Suppressor macrophage treated with lipopolysaccharide for 1 hour (primary cell): ENCODE measurements at regions not wholly inside any gene's neighbourhood (a gene's known extent, or its start where the extent isn't known, plus 50 kb on each side); places are given as distances from the start of the nearest gene placed in this dataset.
"Not testable (repeated sequence)": the region's sequence is repeated elsewhere in the genome, so short reads cannot be mapped to it uniquely, and the experiment has no call there.

Experiments
- DNase-seq, 3 donors: peaks; one replicate each; pipeline ENCODE4 v3.0.0-alpha.2; 2020 to 2022

GRCh38 chr4:81620442-81620841 lies 148.7 kb upstream of the RASGEF1B start:
- no peak for DNase-seq

DNA sequence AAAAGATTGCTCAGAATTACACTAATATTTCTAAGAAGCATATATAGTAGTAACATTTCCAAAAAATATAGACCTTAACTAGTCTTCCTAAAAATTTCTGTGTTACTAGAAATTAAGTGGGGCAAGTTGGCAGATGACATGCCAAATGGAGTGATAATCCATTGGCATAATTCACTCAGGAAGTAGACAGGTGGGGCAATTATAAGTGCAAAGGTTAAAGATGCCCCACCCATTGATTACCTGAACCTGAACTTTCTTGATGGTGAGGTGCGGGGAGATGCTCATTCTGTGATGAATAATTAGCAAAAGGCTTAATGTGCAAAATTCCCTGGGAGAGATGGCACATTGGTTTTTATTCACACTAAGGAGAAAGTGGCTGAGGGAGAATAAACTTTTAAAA lies 145.8 kb upstream of the RASGEF1B start:
- DNase-seq: no peak

- DNase-seq: peak in 1 of 3 donors; percentile 34
Measured at GRCh38 chr4:81611221-81611620, 139.5 kb upstream of the RASGEF1B start.

DNA sequence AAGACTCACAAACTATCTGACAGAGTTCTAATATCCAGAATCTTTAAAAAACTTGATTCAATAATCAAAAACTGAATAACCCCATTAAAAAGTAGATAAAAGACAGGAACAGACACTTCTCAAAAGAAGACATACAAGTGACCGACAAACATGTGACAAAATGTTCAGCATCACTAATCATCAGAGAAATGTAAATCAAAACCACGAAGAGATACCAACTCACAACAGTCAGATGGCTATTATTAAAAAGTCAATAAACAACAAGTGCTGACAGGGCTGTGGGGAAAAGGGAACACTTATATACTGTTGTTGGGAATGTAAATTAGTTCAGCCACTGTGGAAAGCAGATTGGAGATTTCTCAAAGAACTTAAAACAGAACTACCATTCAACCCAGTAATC lies 138.1 kb upstream of the RASGEF1B start:
- peak in 1 of 3 donors; percentile 38 for DNase-seq

DNA sequence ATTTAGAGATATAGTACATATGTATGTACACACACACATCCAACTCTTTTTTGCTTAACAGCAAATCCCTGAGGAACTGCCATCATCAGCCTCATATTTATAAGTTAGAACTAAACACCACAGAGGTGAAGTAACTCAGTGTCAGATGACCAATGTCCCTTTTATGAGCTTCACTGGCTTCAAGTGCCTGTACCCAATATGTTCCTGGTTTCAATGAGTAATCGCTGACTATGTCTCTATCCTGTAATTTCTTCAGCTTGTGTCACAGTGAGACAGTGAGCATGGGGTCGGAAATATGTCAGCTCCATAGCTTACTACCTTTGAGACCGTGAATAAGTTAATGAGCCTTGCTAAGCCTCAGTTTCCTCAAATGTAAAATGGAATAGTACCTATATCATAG lies 136.2 kb upstream of the RASGEF1B start:
- DNase-seq: peak; percentile 80 to 95 (median 93)

DNA sequence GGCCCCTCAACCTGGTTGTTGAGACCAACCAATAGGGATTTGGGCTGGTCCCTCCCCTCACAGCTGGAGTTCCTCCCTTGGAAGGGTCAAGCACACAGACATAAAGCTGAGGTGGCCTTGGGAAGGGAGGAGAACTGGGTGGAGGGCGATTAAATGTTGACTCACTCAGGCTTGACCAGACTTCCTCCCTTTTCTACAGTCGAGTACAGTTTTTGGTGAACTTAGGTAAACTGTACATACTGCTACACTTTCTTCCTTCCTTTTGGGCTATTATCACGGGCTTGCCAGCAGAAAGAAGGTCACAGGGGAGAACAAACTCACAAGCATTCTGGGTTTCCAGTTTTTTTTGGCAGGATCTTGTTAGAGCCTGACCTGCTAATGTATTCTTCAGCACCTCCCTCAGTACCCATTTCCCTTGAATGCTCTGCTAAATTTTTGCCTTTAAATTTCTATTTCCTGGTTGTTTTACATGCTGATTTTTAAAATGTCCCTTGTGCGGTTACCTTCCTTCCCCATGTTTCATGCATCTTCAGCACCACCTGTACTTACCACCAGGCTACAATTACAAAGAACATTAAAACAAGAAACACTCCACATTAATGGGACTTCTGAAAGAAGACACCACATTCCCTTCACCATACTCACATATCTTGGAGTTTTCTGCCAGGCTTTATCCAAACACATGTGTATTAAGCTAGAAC lies 135.2 kb upstream of the RASGEF1B start:
- DNase-seq: peak; percentile 62 to 74 (median 68)

- DNase-seq: peak in 1 of 3 donors; percentile 20
Measured at GRCh38 chr4:81606166-81606565, 134.5 kb upstream of the RASGEF1B start.

- DNase-seq: peak; percentile 25 to 41 (median 40)
Measured at GRCh38 chr4:81605271-81605670, 133.6 kb upstream of the RASGEF1B start.

- DNase-seq: no peak
Measured at GRCh38 chr4:81604683-81605218, 133.0 kb upstream of the RASGEF1B start.

GRCh38 chr4:81602854-81603253 lies 131.1 kb upstream of the RASGEF1B start:
- no peak for DNase-seq

DNA sequence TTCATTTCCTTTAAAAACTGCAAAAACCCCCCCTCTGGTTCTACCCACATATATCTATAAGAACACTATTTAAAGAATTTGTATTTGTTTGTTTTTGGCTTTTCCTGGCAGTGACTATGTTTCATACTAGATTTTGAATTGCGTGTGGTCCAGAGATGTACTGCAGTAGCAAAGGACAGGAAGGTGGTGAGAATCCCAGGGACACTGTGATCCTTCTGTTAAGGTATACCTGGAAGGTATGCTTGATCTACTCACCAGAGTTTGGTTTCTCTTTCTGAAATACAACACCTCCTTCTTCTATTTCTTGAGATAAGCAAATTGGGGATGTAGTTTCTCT lies 129.6 kb upstream of the RASGEF1B start:
- no peak for DNase-seq

- no peak for DNase-seq
Measured at GRCh38 chr4:81600520-81601357, 129.0 kb upstream of the RASGEF1B start.

DNA sequence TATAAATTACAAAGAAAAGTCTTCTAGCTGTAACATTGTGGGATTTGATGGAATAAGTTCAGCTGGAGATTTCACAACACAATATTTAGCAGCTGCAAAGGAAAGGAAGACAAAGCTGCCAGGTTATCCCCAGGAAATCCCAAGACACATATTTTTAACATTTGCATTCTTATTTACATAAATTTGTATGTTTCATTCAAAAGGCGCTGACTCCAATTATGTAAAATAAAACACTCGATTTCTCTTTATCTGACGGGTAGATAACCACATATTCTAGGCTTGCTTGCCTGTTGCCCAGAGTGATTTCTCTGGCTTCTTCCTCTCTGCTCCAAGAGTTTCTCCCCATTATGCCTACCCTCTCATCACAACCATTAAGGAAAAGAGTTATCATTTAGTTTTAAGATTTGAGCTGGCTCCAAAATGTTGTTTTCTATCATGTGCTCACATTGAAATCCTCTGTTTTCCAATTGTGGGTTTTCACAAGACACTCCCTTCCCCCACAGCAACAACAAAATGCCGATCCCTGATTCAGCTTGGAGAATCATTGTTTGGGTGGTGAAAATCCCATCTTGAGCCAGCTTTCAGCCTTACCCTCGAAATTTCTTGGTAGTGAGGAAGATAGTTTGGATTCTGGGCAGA lies 128.2 kb upstream of the RASGEF1B start:
- DNase-seq: peak in 2 of 3 donors; percentile 30 to 60

GRCh38 chr4:81595798-81596610 lies 124.3 kb upstream of the RASGEF1B start:
- DNase-seq: no peak

- DNase-seq: no peak
Measured at GRCh38 chr4:81595287-81595686, 123.6 kb upstream of the RASGEF1B start.

- DNase-seq: no peak
Measured at GRCh38 chr4:81594490-81595159, 122.9 kb upstream of the RASGEF1B start.

DNA sequence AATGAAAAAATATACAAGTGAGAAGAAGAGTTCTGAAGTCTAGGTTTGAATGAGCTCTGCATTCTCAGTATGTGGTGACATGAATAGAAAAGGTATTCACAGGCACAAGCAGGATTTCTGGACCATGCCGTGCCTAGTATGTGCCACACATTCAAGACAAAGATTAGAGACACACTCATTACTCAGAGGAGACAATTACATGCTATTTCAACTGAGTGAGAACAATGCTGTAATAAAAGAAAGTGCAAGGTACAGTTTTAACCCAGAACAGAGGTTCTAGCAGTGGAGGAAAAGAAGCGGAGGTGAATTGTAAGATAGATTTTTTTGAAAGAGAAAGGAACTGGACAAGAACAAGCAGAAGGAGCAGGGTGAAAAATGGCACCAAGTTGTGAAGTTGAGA lies 121.0 kb upstream of the RASGEF1B start:
- DNase-seq: no peak

DNA sequence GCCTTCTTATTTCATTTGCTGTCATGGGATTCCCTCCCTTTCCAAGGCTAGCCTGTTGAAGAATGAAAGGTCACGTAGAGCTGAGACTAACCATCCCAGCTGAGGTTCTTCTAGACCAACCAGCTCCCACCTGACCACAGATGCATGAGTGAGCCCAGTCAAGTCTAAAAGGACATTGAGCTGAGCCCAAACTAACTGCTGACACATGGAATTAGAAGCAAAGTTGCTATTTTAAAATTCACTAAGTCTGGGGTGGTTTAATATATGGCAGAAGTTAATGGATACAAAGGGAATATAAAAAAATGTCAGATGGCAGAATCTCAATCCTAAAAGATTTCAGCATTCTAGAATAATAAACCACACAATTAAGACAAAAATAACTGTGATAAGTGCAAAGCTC lies 118.9 kb upstream of the RASGEF1B start:
- no peak for DNase-seq

DNA sequence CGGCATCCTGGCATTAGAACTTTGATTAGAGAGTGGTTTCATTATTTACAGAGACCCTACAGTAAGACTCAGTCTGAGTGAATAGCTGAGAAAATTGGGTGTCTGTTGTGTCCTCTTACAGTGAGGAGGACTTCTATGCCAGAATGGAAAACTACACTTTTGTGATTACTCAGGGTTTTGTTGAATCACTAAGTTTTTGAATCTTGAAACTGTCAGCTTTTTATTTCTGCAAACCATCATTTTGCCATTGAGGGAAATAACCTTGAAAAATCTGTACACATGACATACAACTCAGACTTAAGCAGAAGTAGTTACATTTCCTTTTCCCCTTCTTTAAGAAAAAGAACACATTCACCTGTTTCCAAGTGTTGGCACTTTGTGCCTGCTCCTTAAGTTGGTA lies 117.6 kb upstream of the RASGEF1B start:
- DNase-seq: peak; percentile 57 to 91 (median 90)

DNA sequence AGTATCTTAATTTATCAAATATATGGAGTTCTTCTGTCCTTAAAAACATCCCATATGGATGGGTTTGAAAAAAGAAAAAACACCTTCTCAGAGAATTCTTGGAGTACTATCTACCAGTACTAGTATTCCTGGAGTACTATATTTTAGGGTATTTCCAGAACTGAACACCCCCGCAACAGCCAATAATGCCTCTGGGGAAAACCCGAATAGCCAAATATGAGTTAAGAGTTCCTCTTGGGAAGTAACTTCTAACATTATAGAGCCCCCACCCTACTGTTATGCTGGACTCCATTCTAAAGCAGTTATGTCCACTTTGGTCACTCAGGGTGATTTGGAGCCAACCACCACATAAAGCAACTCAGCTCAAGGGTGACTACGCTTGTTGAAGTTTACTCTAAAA lies 115.0 kb upstream of the RASGEF1B start:
- peak; percentile 77 to 84 (median 80) for DNase-seq

DNA sequence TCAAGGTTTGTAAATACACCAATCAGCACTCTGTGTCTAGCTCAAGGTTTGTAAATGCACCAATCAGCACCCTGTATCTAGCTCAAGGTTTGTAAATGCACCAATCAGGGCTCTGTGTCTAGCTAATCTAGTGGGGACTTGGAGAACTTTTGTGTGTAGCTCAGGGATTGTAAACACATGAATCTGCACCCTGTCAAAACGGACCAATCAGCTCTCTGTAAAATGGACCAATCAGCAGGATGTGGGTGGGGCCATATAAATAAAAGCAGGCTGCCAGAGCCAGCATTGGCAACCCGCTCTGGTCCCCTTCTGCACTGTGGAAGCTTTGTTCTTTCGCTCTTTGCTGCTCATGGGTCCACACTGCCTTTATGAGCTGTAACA lies 109.3 kb upstream of the RASGEF1B start:
- DNase-seq: not testable (repeated sequence)

DNA sequence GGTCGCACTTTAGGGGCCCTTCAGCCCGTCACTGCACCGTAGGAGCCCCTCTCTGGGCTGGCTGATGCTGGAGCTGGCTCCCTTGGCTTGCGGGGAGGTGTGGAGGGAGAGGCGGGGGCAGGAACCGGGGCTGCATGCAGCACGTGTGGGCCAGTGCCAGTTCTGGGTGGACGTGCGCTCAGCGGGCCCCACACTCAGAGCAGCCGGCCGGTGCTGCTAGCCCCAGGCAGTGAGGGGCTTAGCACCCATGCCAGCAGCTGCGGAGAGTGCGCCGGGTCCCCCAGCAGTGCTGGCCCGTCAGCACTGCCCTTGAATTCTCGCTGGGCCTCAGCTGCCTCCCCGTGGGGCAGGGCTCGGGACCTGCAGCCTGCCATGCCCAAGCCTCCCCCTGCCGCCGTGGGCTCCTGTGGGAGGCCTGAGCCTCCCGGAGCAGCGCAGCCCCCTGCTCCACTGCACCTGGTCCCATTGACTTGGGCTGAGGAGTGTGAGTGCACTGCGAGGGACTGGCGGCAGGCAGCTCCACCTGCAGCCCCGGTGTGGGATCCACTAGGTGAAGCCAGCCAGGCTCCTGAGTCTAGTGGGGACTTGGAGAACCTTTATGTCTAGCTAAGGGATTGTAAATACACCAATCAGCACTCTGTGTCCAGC lies 108.8 kb upstream of the RASGEF1B start:
- no peak for DNase-seq
